ENCODE measurements at regions not wholly inside any gene's neighbourhood (a gene's known extent, or its start where the extent isn't known, plus 50 kb on each side); places are given as distances from the start of the nearest gene placed in this dataset.

DNA sequence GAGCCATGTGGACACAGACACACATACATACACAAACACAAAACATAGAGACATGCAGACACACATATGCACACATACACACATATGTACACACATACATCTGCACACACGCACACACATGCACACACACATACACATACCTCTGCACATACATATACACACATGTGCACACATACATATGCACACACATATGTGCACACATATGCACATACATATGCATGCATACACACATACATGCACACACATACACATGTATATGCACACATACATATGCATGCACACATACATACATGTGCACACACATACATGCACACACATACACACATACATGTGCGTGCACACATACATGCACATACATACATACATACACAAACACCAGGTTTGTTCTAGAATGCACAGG, 236.3 kb upstream of the FOXK1 start:
- no peaks in the 10 kb centered on the region for H3K9me3 ChIP-seq
- no peaks in the 10 kb centered on the region for H3K27me3 ChIP-seq
- no peak for DNase-seq (ENCODE audit: low spot score in 2 of 2)
- no peaks in the 10 kb centered on the region for H3K36me3 ChIP-seq
- H3K4me3 ChIP-seq, result no peak overlapping the region
- intact Hi-C loops (cut with DNase I; ENCODE audit: low total_unique reads), result loop anchor here (1.0 kb wide), 1 partner anchor 15 kb away; no protein-coding TSS in a partner anchor
- H3K27ac ChIP-seq, result no peak overlapping the region
- H3K4me1 ChIP-seq, result no peaks in the 10 kb centered on the region
- TF ChIP-seq, protein P1, sequence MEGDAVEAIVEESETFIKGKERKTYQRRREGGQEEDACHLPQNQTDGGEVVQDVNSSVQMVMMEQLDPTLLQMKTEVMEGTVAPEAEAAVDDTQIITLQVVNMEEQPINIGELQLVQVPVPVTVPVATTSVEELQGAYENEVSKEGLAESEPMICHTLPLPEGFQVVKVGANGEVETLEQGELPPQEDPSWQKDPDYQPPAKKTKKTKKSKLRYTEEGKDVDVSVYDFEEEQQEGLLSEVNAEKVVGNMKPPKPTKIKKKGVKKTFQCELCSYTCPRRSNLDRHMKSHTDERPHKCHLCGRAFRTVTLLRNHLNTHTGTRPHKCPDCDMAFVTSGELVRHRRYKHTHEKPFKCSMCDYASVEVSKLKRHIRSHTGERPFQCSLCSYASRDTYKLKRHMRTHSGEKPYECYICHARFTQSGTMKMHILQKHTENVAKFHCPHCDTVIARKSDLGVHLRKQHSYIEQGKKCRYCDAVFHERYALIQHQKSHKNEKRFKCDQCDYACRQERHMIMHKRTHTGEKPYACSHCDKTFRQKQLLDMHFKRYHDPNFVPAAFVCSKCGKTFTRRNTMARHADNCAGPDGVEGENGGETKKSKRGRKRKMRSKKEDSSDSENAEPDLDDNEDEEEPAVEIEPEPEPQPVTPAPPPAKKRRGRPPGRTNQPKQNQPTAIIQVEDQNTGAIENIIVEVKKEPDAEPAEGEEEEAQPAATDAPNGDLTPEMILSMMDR (IDR thresholded peaks at IDR 0.05), result no peak
- TF ChIP-seq POLR2AphosphoS5 (IDR thresholded peaks at IDR 0.05), result no peak
- TF ChIP-seq POLR2A (IDR thresholded peaks at IDR 0.05), result no peak

DNA sequence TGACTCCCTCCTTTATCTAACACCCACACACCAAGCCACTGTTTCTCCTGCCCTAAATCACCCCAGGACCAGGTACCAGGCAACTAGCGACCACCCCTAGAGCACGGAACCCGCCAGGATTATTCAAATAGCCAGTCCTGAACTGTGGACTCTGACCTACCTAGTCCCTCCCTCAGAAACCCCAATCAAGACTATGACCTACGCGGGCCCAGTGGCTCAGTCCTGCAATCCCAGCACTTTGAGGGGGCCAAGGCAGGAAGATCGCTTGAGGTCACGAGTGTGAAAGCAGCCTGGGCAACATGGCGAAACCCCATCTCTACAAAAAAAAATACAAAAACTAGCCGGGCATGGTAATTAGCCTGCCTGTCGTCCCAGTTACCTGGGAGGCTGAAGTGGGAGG, 232.8 kb upstream of the FOXK1 start:
- TF ChIP-seq, protein P1 (IDR thresholded peaks at IDR 0.05), result no peak
- TF ChIP-seq POLR2AphosphoS5 (IDR thresholded peaks at IDR 0.05) (no peak), POLR2A (IDR thresholded peaks at IDR 0.05) (no peak)
- Histone ChIP-seq H3K4me1 (no peaks in the 10 kb centered on the region), H3K36me3 (no peaks in the 10 kb centered on the region), H3K27ac (no peak overlapping the region), H3K27me3 (no peaks in the 10 kb centered on the region), H3K9me3 (no peaks in the 10 kb centered on the region), H3K4me3 (no peak overlapping the region)
- no peak for DNase-seq (ENCODE audit: low spot score in 2 of 2)
- intact Hi-C loops (cut with DNase I; ENCODE audit: low total_unique reads), result no loop called here

DNA sequence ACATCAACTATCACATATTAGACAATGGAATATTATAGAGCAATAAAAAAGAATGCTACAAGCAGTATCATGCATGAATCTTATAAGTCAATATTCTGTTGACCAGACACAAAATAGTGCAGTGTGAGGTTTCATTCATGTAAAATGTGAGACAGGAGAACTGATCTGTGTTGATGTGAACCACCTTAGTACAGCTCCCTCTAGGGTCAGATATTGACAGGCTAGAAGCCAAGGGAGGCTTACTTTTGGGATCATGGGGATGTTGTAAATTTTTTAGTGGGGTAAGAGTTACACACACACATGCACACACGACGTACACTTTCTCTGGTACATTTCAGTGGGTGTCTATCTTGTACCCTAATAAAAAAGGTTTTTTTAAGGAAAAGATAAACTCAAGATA, 231.6 kb upstream of the FOXK1 start:
- Histone ChIP-seq H3K36me3 (no peaks in the 10 kb centered on the region), H3K4me3 (no peak overlapping the region), H3K4me1 (no peaks in the 10 kb centered on the region), H3K27me3 (no peaks in the 10 kb centered on the region), H3K9me3 (no peaks in the 10 kb centered on the region), H3K27ac (no peak overlapping the region)
- TF ChIP-seq, protein P1 (IDR thresholded peaks at IDR 0.05), result no peak
- TF ChIP-seq POLR2AphosphoS5 (IDR thresholded peaks at IDR 0.05) (no peak), POLR2A (IDR thresholded peaks at IDR 0.05) (no peak)
- intact Hi-C loops (cut with DNase I; ENCODE audit: low total_unique reads), result no loop called here
- no peak for DNase-seq (ENCODE audit: low spot score in 2 of 2)

DNA sequence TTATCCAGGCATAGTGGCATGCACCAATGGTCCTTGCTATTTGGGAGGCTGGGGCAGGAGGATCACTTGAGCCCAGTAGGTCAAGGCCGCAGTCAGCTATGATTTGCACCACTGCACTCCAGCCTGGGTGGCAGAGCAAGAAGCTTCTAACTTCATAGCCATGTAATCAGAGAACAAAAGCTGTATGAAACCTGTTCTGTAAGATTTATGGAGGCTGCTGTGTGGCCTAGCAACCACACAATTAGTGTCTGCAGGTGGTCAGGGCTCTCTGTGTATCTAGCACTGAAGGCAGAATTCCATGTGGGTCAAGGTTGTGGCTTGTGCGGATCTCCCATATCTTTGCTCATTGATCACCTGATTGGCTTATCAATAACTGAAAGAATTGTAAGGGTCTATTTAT, 221.5 kb upstream of the FOXK1 start:
- no peaks in the 10 kb centered on the region for H3K9me3 ChIP-seq
- no peak for DNase-seq (ENCODE audit: low spot score in 2 of 2)
- intact Hi-C loops (cut with DNase I; ENCODE audit: low total_unique reads), result loop anchor here (1.0 kb wide), 1 partner anchor 15 kb away; no protein-coding TSS in a partner anchor
- TF ChIP-seq POLR2A (IDR thresholded peaks at IDR 0.05) (no peak), POLR2AphosphoS5 (IDR thresholded peaks at IDR 0.05) (no peak)
- TF ChIP-seq, protein P1 (IDR thresholded peaks at IDR 0.05), result no peak
- H3K36me3 ChIP-seq, result no peaks in the 10 kb centered on the region
- no peak overlapping the region for H3K27ac ChIP-seq
- no peak overlapping the region for H3K4me3 ChIP-seq
- H3K27me3 ChIP-seq, result no peaks in the 10 kb centered on the region
- H3K4me1 ChIP-seq, result no peaks in the 10 kb centered on the region

DNA sequence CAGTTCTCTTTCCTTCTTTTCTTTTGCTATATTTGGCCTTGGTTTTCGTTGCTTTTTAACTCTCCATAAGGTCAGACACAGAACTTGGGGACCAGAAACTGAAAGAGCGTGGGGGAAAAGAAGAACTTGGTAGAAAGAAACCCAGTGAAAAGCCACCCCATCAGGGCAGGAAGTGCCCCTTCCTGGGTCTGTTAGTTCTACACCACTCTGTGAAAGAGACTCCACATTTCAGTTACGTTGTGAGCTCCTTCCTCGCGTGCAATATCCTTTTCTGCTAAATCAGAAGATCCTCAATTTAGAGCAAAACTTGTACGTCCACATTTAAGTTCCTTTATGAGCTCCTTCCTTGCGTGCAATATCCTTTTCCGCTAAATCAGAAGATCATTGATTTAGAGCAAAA, 220.6 kb upstream of the FOXK1 start:
- intact Hi-C loops (cut with DNase I; ENCODE audit: low total_unique reads), result no loop called here
- H3K9me3 ChIP-seq, result no peaks in the 10 kb centered on the region
- no peak for DNase-seq (ENCODE audit: low spot score in 2 of 2)

More for the DNA sequence above, 220.6 kb upstream of the FOXK1 start:
- Histone ChIP-seq H3K36me3 (no peaks in the 10 kb centered on the region), H3K4me1 (no peaks in the 10 kb centered on the region), H3K27ac (no peak overlapping the region), H3K27me3 (no peaks in the 10 kb centered on the region), H3K4me3 (no peak overlapping the region)
- TF ChIP-seq POLR2A (IDR thresholded peaks at IDR 0.05), result no peak
- no peak for TF ChIP-seq POLR2AphosphoS5 (IDR thresholded peaks at IDR 0.05)
- TF ChIP-seq, protein P1 (IDR thresholded peaks at IDR 0.05), result no peak

Data from breast epithelium (tissue), 4 donors.